ENCODE measurements at regions not wholly inside any gene's neighbourhood (a gene's known extent, or its start where the extent isn't known, plus 50 kb on each side); places are given as distances from the start of the nearest gene placed in this dataset.

- Histone ChIP-seq H3K27ac (ENCODE audit: low read length) (no peak overlapping the region), H3K36me3 (ENCODE audit: control insufficient read depth, insufficient read depth, low read length) (no peaks in the 10 kb centered on the region), H3K4me1 (ENCODE audit: control insufficient read depth, insufficient read depth, low read length) (peaks cover 13% of the 10 kb centered on the region), H3K4me3 (ENCODE audit: low read length) (no peak overlapping the region), H3K27me3 (ENCODE audit: control insufficient read depth, insufficient read depth, low read length) (peaks cover 19% of the 10 kb centered on the region), H3K9me3 (replicated peaks; ENCODE audit: control insufficient read depth, low read depth, low read length) (peaks cover 3% of the 10 kb centered on the region)
- WGBS (ENCODE audit: insufficient coverage) = 61% methylated on average over 3 of the region's 4 CpGs
- no peak for DNase-seq
These were observed 436.0 kb downstream of the MIAT start for GRCh38 chr22:27093422-27093821.

DNA sequence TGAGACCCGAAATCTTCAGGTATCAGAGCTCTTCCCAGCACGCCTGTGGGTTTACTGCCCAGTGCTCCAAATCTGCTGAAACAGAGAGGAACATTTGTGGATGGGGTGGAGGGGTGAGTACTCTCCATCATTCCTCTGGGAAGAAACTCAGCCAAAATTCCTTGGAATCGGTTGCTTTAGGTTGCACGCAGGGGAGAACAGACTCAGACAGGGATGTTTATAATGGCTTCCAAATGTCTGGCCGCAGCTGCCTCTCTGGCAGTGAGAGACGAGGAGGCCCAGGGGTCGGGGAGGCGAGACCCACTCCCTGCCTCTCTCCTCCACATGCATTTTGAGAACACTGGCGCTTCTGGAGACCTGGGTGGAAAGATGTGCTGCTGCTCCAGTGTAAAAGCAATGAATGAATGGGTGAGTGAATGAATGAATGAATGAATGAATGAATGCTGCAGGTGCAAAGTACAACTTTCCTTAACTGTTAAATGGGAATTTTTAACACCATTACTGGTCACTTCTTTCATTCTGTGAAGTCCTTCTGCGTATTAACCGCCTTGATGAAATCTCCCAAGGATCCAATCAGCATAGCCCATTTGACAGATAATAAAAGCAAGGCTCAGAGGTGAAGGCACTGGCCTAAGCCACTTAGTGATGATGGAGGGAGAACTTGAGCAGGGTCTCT, 437.4 kb downstream of the MIAT start:
- H3K27me3 ChIP-seq (ENCODE audit: control insufficient read depth, insufficient read depth, low read length) = peaks cover 19% of the 10 kb centered on the region

DNA sequence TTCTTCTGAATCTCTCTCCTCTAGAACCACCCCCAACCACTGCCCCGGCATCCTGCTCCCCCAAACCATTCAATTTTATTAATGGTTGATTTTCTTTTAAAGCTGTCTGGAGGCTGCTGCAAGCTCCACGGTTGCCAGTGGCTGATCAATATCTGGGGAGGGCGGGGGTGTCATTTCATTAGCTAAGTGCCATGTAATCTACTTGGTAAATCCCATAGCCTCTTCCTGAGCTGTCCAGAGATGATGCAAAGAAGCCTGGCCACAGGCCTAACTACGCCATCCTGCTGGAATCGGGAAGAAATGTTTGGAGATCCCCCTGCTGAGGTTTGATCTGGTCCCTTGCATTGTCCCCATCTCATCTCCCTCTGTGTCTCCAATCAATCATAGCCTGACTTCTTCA, 440.1 kb downstream of the MIAT start:
- Histone ChIP-seq H3K36me3 (ENCODE audit: control insufficient read depth, insufficient read depth, low read length) (no peaks in the 10 kb centered on the region), H3K4me1 (ENCODE audit: control insufficient read depth, insufficient read depth, low read length) (peaks cover 16% of the 10 kb centered on the region), H3K4me3 (ENCODE audit: low read length) (no peak overlapping the region), H3K27ac (ENCODE audit: low read length) (no peak overlapping the region), H3K27me3 (ENCODE audit: control insufficient read depth, insufficient read depth, low read length) (peaks cover 26% of the 10 kb centered on the region), H3K9me3 (replicated peaks; ENCODE audit: control insufficient read depth, low read depth, low read length) (no peaks in the 10 kb centered on the region)
- no peak for DNase-seq
- WGBS (ENCODE audit: insufficient coverage) = 72% methylated on average over 3 of the region's 5 CpGs

More for the DNA sequence above, 437.4 kb downstream of the MIAT start:
- Histone ChIP-seq H3K4me1 (ENCODE audit: control insufficient read depth, insufficient read depth, low read length) (peaks cover 13% of the 10 kb centered on the region), H3K9me3 (replicated peaks; ENCODE audit: control insufficient read depth, low read depth, low read length) (no peaks in the 10 kb centered on the region), H3K4me3 (ENCODE audit: low read length) (no peak overlapping the region), H3K27ac (ENCODE audit: low read length) (no peak overlapping the region), H3K36me3 (ENCODE audit: control insufficient read depth, insufficient read depth, low read length) (no peaks in the 10 kb centered on the region)
- WGBS (ENCODE audit: insufficient coverage) = 11% methylated on average over 3 of the region's 11 CpGs
- DNase-seq = peak; percentile 98

GRCh38 chr22:27097933-27098332, 440.5 kb downstream of the MIAT start:
- H3K36me3 ChIP-seq (ENCODE audit: control insufficient read depth, insufficient read depth, low read length) = no peaks in the 10 kb centered on the region
- no peaks in the 10 kb centered on the region for H3K9me3 ChIP-seq (replicated peaks; ENCODE audit: control insufficient read depth, low read depth, low read length)
- H3K4me3 ChIP-seq (ENCODE audit: low read length) = no peak overlapping the region
- H3K27me3 ChIP-seq (ENCODE audit: control insufficient read depth, insufficient read depth, low read length) = peaks cover 28% of the 10 kb centered on the region
- no peak overlapping the region for H3K27ac ChIP-seq (ENCODE audit: low read length)
- 37% methylated on average over 2 of the region's 2 CpGs for WGBS (ENCODE audit: insufficient coverage)
- DNase-seq = no peak
- H3K4me1 ChIP-seq (ENCODE audit: control insufficient read depth, insufficient read depth, low read length) = peaks cover 16% of the 10 kb centered on the region

GRCh38 chr22:27099946-27100722, 442.7 kb downstream of the MIAT start:
- no peak for DNase-seq
- 72% methylated on average over 15 of the region's 15 CpGs for WGBS (ENCODE audit: insufficient coverage)
- H3K4me3 ChIP-seq (ENCODE audit: low read length) = no peak overlapping the region
- H3K27ac ChIP-seq (ENCODE audit: low read length) = no peak overlapping the region
- no peaks in the 10 kb centered on the region for H3K9me3 ChIP-seq (replicated peaks; ENCODE audit: control insufficient read depth, low read depth, low read length)
- H3K4me1 ChIP-seq (ENCODE audit: control insufficient read depth, insufficient read depth, low read length) = peaks cover 10% of the 10 kb centered on the region
- no peaks in the 10 kb centered on the region for H3K36me3 ChIP-seq (ENCODE audit: control insufficient read depth, insufficient read depth, low read length)
- H3K27me3 ChIP-seq (ENCODE audit: control insufficient read depth, insufficient read depth, low read length) = peaks cover 26% of the 10 kb centered on the region

DNA sequence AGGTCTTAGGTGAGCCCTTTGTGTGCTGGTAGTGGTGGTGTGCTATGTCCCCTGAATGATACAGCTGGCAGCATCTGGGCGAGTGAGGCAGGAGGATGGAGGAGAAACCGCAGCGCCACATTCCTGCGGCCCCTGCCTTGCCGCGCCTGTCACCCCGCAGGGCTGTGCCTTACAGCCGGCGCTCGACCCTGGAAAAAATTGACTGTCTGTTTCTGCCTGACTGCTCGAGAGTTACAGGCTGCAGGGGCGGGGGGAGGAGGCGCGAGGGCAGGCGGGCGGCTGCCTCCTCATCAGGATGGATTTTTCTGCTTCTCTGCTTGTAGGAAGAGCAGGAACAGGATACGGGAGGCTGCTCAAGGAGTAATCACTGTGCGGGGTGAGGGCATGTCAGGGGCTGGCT, 443.4 kb downstream of the MIAT start:
- Histone ChIP-seq H3K4me3 (ENCODE audit: low read length) (no peak overlapping the region), H3K27me3 (ENCODE audit: control insufficient read depth, insufficient read depth, low read length) (peaks cover 26% of the 10 kb centered on the region), H3K9me3 (replicated peaks; ENCODE audit: control insufficient read depth, low read depth, low read length) (no peaks in the 10 kb centered on the region), H3K27ac (ENCODE audit: low read length) (no peak overlapping the region), H3K4me1 (ENCODE audit: control insufficient read depth, insufficient read depth, low read length) (peaks cover 11% of the 10 kb centered on the region), H3K36me3 (ENCODE audit: control insufficient read depth, insufficient read depth, low read length) (no peaks in the 10 kb centered on the region)
- peak; percentile 57 for DNase-seq
- WGBS (ENCODE audit: insufficient coverage) = 6% methylated on average over 17 of the region's 18 CpGs

DNA sequence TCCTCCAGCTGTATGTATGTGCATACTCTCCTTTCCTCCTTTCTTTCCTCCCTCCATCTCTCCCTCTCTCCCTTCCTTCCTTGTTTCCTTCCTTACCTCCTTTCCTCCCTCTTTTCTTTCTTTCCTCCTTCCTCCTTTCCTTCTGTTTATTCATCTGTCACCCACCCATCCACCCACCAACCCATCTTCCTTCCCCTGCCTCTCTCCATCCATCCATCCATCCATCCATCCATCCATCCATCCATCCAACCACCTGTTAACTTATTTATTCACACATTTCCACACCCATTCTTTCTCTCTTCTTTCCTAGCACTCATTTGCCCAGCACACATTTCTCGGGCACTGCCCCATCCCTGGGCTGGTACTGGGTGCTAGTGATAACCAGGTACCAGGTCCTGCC, 443.9 kb downstream of the MIAT start:
- Histone ChIP-seq H3K27ac (ENCODE audit: low read length) (no peak overlapping the region), H3K9me3 (replicated peaks; ENCODE audit: control insufficient read depth, low read depth, low read length) (no peaks in the 10 kb centered on the region), H3K27me3 (ENCODE audit: control insufficient read depth, insufficient read depth, low read length) (peaks cover 26% of the 10 kb centered on the region), H3K4me3 (ENCODE audit: low read length) (no peak overlapping the region), H3K4me1 (ENCODE audit: control insufficient read depth, insufficient read depth, low read length) (peaks cover 12% of the 10 kb centered on the region), H3K36me3 (ENCODE audit: control insufficient read depth, insufficient read depth, low read length) (no peaks in the 10 kb centered on the region)
- DNase-seq = no peak
- WGBS (ENCODE audit: insufficient coverage) = 100% methylated on average over 1 of the region's 1 CpG

- Histone ChIP-seq H3K27me3 (ENCODE audit: control insufficient read depth, insufficient read depth, low read length) (peaks cover 26% of the 10 kb centered on the region), H3K27ac (ENCODE audit: low read length) (no peak overlapping the region), H3K4me3 (ENCODE audit: low read length) (no peak overlapping the region), H3K36me3 (ENCODE audit: control insufficient read depth, insufficient read depth, low read length) (no peaks in the 10 kb centered on the region), H3K9me3 (replicated peaks; ENCODE audit: control insufficient read depth, low read depth, low read length) (no peaks in the 10 kb centered on the region), H3K4me1 (ENCODE audit: control insufficient read depth, insufficient read depth, low read length) (peaks cover 20% of the 10 kb centered on the region)
- WGBS (ENCODE audit: insufficient coverage) = 56% methylated on average over 1 of the region's 3 CpGs
- DNase-seq = no peak
These were observed 447.1 kb downstream of the MIAT start for GRCh38 chr22:27104449-27104848.

DNA sequence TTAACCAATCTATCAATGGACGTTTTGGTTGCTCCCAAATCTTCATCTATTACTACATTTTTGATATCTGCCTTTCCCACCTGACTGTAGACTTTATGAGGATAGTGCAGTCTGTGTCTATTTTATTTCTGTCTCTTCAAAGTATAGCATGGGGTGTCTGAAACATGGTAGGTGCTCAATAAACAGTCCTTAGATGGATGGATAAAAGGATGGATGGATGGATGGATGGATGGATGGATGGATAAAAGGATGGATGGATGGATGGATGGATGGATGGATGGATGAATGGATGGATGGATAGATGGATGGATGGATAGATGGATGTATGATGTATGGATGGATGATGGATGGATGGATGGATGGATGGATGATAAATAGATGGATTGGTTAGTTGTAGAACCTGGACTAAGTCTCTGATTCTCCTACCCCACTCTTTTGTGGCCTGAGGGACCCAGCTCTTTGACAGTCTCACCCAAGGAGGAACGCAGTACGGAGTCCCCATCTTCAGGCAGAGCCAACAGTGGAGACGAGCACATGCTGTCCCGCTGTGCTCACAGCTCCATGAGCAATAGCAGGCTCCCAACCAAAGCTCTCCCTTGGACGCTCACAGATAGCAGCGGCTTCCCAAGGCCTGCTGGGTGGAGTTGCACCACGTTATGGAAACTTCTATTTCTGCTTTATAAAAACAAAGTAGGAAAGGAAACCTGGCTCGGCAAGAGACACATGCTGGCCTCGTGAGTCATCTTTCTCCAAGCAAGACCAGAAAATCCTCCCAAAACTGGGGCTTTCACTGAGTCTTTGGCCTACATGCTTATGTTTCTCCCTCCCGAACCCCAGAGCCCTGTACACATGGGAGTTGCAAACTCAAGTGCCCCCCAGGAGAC, 448.0 kb downstream of the MIAT start:
- peaks cover 19% of the 10 kb centered on the region for H3K27me3 ChIP-seq (ENCODE audit: control insufficient read depth, insufficient read depth, low read length)
- 72% methylated on average over 2 of the region's 11 CpGs for WGBS (ENCODE audit: insufficient coverage)
- H3K4me1 ChIP-seq (ENCODE audit: control insufficient read depth, insufficient read depth, low read length) = peaks cover 22% of the 10 kb centered on the region
- H3K9me3 ChIP-seq (replicated peaks; ENCODE audit: control insufficient read depth, low read depth, low read length) = no peaks in the 10 kb centered on the region
- H3K4me3 ChIP-seq (ENCODE audit: low read length) = no peak overlapping the region
- DNase-seq = peak; percentile 95
- no peaks in the 10 kb centered on the region for H3K36me3 ChIP-seq (ENCODE audit: control insufficient read depth, insufficient read depth, low read length)
- H3K27ac ChIP-seq (ENCODE audit: low read length) = peak overlapping the region; percentile 22

DNA sequence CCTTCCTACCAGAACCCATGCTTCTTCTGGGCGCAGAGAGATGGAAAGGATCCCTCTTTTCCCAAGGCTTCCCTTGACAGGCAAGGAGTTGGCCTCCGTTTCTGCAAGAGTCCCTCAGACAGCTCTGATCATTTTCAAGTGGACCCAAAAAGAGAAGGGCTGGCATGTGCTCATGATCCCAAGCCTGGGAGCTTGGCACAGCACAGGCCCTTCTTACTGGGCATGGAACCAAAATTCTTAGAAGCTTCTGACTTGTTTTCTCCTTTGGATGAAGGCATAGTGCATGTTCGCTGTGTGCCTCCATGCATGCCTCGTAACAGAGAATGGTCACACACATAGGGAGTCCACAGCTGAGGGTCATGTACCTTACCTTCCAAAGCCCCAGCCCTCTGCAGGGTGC, 449.6 kb downstream of the MIAT start:
- no peaks in the 10 kb centered on the region for H3K9me3 ChIP-seq (replicated peaks; ENCODE audit: control insufficient read depth, low read depth, low read length)
- H3K27ac ChIP-seq (ENCODE audit: low read length) = no peak overlapping the region
- no peak overlapping the region for H3K4me3 ChIP-seq (ENCODE audit: low read length)
- H3K36me3 ChIP-seq (ENCODE audit: control insufficient read depth, insufficient read depth, low read length) = no peaks in the 10 kb centered on the region
- WGBS (ENCODE audit: insufficient coverage) = 90% methylated on average over 4 of the region's 4 CpGs
- H3K27me3 ChIP-seq (ENCODE audit: control insufficient read depth, insufficient read depth, low read length) = peaks cover 5% of the 10 kb centered on the region
- DNase-seq = no peak
- peaks cover 29% of the 10 kb centered on the region for H3K4me1 ChIP-seq (ENCODE audit: control insufficient read depth, insufficient read depth, low read length)
